ENCODE measurements at regions not wholly inside any gene's neighbourhood (a gene's known extent, or its start where the extent isn't known, plus 50 kb on each side); places are given as distances from the start of the nearest gene placed in this dataset.

- TF ChIP-seq, protein P1, sequence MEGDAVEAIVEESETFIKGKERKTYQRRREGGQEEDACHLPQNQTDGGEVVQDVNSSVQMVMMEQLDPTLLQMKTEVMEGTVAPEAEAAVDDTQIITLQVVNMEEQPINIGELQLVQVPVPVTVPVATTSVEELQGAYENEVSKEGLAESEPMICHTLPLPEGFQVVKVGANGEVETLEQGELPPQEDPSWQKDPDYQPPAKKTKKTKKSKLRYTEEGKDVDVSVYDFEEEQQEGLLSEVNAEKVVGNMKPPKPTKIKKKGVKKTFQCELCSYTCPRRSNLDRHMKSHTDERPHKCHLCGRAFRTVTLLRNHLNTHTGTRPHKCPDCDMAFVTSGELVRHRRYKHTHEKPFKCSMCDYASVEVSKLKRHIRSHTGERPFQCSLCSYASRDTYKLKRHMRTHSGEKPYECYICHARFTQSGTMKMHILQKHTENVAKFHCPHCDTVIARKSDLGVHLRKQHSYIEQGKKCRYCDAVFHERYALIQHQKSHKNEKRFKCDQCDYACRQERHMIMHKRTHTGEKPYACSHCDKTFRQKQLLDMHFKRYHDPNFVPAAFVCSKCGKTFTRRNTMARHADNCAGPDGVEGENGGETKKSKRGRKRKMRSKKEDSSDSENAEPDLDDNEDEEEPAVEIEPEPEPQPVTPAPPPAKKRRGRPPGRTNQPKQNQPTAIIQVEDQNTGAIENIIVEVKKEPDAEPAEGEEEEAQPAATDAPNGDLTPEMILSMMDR (conservative IDR thresholded peaks at IDR 0.05 in 1 of 2, IDR thresholded peaks at IDR 0.05 in 1 of 2; ENCODE audit: low read depth in 1 of 2, low read length in 2 of 2) = no peak
- no peak for TF ChIP-seq EZH2 (IDR thresholded peaks at IDR 0.05; ENCODE audit: low read length, missing control alignments)
These were observed 121.2 kb upstream of the NPVF start for GRCh38 chr7:25349283-25350017.
